A673 (cell line): ENCODE measurements at regions not wholly inside any gene's neighbourhood (a gene's known extent, or its start where the extent isn't known, plus 50 kb on each side); places are given as distances from the start of the nearest gene placed in this dataset.

Experiments used
- BruUV-seq: library from RNA; stranded (reverse); fragments of 400-500 nt; replicated peaks from 2 replicates; lab custom pipeline; 2021; lab: Mats Ljungman, UMichigan
- CTCF ChIA-PET: fragments of 300-600 bp; sonication (Branson Sonifier 250); formaldehyde crosslinking; loops from one replicate; lab custom pipeline; 2022; ENCODE audit warnings: antibody characterized with exemption; lab: Charles Lee
- POLR2A ChIA-PET: fragments of 300-600 bp; sonication (Branson Sonifier 250); formaldehyde crosslinking; loops from one replicate; lab custom pipeline; 2022; ENCODE audit warnings: antibody characterized with exemption; ENCODE audit not compliant: low non-redundant PET; lab: Charles Lee
- DNase-seq: peaks from one replicate; pipeline ENCODE4 v3.0.0-alpha.2; 2015; ENCODE audit warnings: low spot score
- H3K27ac ChIP-seq: fragments of 200-600 bp; sonication (generic); 2 replicates; pipeline ENCODE4 v1.5.1; 2016; ENCODE audit warnings: mixed run types, low read depth, mild to moderate bottlenecking, mixed read lengths, antibody characterized with exemption, low read length; ENCODE audit not compliant: poor library complexity, severe bottlenecking
- H3K27me3 ChIP-seq: fragments of 200-600 bp; sonication (generic); replicated peaks from 2 replicates; pipeline ENCODE4 v1.6.1; 2017; ENCODE audit warnings: mixed run types, low read depth, mild to moderate bottlenecking, mixed read lengths, antibody characterized with exemption, low read length; ENCODE audit not compliant: insufficient read depth, poor library complexity
- H3K36me3 ChIP-seq: fragments of 200-600 bp; sonication (generic); 2 replicates; pipeline ENCODE4 v1.6.1; 2016; ENCODE audit warnings: mixed run types, mild to moderate bottlenecking, mixed read lengths, antibody characterized with exemption, low read length; ENCODE audit not compliant: insufficient read depth, poor library complexity, severe bottlenecking
- H3K4me1 ChIP-seq: fragments of 200-600 bp; sonication (generic); 2 replicates; pipeline ENCODE4 v1.6.1; 2017; ENCODE audit warnings: mixed run types, mild to moderate bottlenecking, mixed read lengths, antibody characterized with exemption, low read length; ENCODE audit not compliant: insufficient read depth, poor library complexity, severe bottlenecking
- H3K4me3 ChIP-seq: fragments of 200-600 bp; sonication (generic); 2 replicates; pipeline ENCODE4 v1.5.1; 2016; ENCODE audit warnings: low read depth, mixed run types, mild to moderate bottlenecking, mixed read lengths, low read length; ENCODE audit not compliant: poor library complexity, severe bottlenecking
- H3K9me3 ChIP-seq: fragments of 200-600 bp; sonication (generic); 2 replicates; pipeline ENCODE4 v1.6.1; 2016; ENCODE audit warnings: mixed run types, low read depth, mild to moderate bottlenecking, mixed read lengths, antibody characterized with exemption, low read length; ENCODE audit not compliant: poor library complexity, severe bottlenecking
- CTCF ChIP-seq: fragments of 300-800, 200-600 bp; sonication (generic); conservative IDR thresholded peaks from 2 replicates; pipeline ENCODE4 v1.5.1; 2017; ENCODE audit warnings: low read depth, mild to moderate bottlenecking, antibody characterized with exemption, low read length, moderate library complexity, mixed read lengths
- EZH2 ChIP-seq: fragments of 200-600 bp; sonication (generic); IDR thresholded peaks from 2 replicates; pipeline ENCODE4 v1.6.1; 2017; ENCODE audit warnings: borderline replicate concordance, low read depth, mild to moderate bottlenecking, mixed read lengths, antibody characterized with exemption, low read length; ENCODE audit not compliant: poor library complexity, severe bottlenecking
- intact Hi-C: fragments of 100-400 bp; cut with micrococcal nuclease; formaldehyde crosslinking; loops from one replicate; pipeline ENCODE4 v1.10.0; 2022; ENCODE audit not compliant: unreplicated experiment

- no TSS peak for BruUV-seq
- DNase-seq, result no peak
- Histone ChIP-seq H3K4me3 (no peak overlapping the region), H3K27me3 (no peaks in the 10 kb centered on the region), H3K27ac (no peak overlapping the region), H3K9me3 (no peaks in the 10 kb centered on the region), H3K4me1 (no peaks in the 10 kb centered on the region), H3K36me3 (no peaks in the 10 kb centered on the region)
- ChIA-PET POLR2A (no interaction called here), CTCF (no interaction called here)
- TF ChIP-seq EZH2 (no peak), CTCF (no peak)
- intact Hi-C loops, result no loop called here
These were observed 1039.1 kb upstream of the INTU start for GRCh38 chr4:126593626-126594025.

GRCh38 chr4:126595643-126596042 lies 1037.1 kb upstream of the INTU start:
- Histone ChIP-seq H3K4me1 (no peaks in the 10 kb centered on the region), H3K9me3 (no peaks in the 10 kb centered on the region), H3K36me3 (no peaks in the 10 kb centered on the region), H3K27ac (no peak overlapping the region), H3K27me3 (no peaks in the 10 kb centered on the region), H3K4me3 (no peak overlapping the region)
- TF ChIP-seq CTCF (no peak), EZH2 (no peak)
- no peak for DNase-seq
- ChIA-PET POLR2A (no interaction called here), CTCF (interaction anchor here (0.6 kb wide), 1 partner anchor 1498 kb away, joined by 4 read pairs; no protein-coding TSS in a partner anchor)
- intact Hi-C loops, result no loop called here
- no TSS peak for BruUV-seq

GRCh38 chr4:126599746-126600145 lies 1033.0 kb upstream of the INTU start:
- peaks cover 16% of the 10 kb centered on the region for H3K4me1 ChIP-seq
- DNase-seq, result no peak
- TF ChIP-seq CTCF (no peak), EZH2 (no peak)

More at GRCh38 chr4:126599746-126600145, 1033.0 kb upstream of the INTU start:
- ChIA-PET CTCF (no interaction called here), POLR2A (no interaction called here)
- Histone ChIP-seq H3K27ac (no peak overlapping the region), H3K36me3 (no peaks in the 10 kb centered on the region), H3K9me3 (no peaks in the 10 kb centered on the region), H3K27me3 (no peaks in the 10 kb centered on the region), H3K4me3 (no peak overlapping the region)
- intact Hi-C loops, result no loop called here
- BruUV-seq, result no TSS peak
